B cell (primary cell): ENCODE measurements at regions not wholly inside any gene's neighbourhood (a gene's known extent, or its start where the extent isn't known, plus 50 kb on each side); places are given as distances from the start of the nearest gene placed in this dataset.

Experiments
- CTCF ChIP-seq: fragments of 200-600 bp; IDR thresholded peaks from one replicate; pipeline ENCODE4 v1.8.0; 2022; ENCODE audit warnings: antibody characterized with exemption, mild to moderate bottlenecking
- EZH2 ChIP-seq: IDR thresholded peaks from 2 replicates; pipeline ENCODE4 v1.6.1; 2012; ENCODE audit warnings: borderline replicate concordance, low read depth, mild to moderate bottlenecking, moderate library complexity, low read length; ENCODE audit not compliant: insufficient read depth, poor library complexity, severe bottlenecking

DNA sequence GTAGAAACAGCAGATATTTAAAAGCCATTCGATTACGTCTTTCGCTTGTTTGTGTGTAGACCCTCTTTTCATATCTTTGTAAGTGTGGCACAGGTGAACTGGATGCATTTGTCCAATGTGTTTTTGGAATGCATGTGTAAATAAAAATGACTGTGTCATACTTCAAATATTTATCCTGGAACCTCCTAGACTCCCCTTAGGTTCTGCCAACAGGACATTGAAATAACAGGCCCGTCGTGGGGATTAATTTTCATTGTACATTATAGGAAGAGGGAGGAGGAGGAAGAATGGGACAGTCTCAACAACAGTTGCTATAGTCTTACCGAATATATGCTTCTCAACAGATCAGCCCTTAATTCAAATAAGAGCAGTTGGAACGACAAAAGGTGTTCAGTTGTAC is 95.8 kb downstream of the PRKAB2 start:
- TF ChIP-seq CTCF: no peak
- TF ChIP-seq EZH2: no peak
